GM23338 (cell line): ENCODE measurements at regions not wholly inside any gene's neighbourhood (a gene's known extent, or its start where the extent isn't known, plus 50 kb on each side); places are given as distances from the start of the nearest gene placed in this dataset.

ENCODE experiments used
- ATAC-seq: fragments of 200-7000 bp; cut with Tn5 transposase; 3 replicates; pipeline ENCODE4 v1.9.1; 2020
- DNase-seq: peaks from one replicate; pipeline ENCODE4 v3.0.0-alpha.2; 2015; ENCODE audit warnings: low spot score
- H2AFZ ChIP-seq: fragments of 200-600 bp; sonication (generic); 2 replicates; pipeline ENCODE4 v1.8.0; 2016; ENCODE audit warnings: antibody characterized with exemption, mild to moderate bottlenecking, moderate library complexity
- H3F3A ChIP-seq: fragments of 200-600 bp; sonication (generic); replicated peaks from 2 replicates; pipeline ENCODE4 v1.8.0; 2017; ENCODE audit warnings: antibody characterized with exemption, mixed run types, low read depth
- H3K27ac ChIP-seq: fragments of 200-600 bp; sonication (generic); 2 replicates; pipeline ENCODE4 v1.6.1; 2016; ENCODE audit warnings: low read depth
- H3K27me3 ChIP-seq: fragments of 200-600 bp; sonication (generic); 2 replicates; pipeline ENCODE4 v1.8.0; 2016; ENCODE audit warnings: mild to moderate bottlenecking, mixed run types, moderate library complexity; ENCODE audit not compliant: insufficient read depth
- H3K36me3 ChIP-seq: fragments of 200-600 bp; sonication (generic); 2 replicates; pipeline ENCODE4 v1.8.0; 2016; ENCODE audit warnings: mild to moderate bottlenecking; ENCODE audit not compliant: insufficient read depth
- H3K4me1 ChIP-seq: fragments of 200-600 bp; sonication (generic); 2 replicates; pipeline ENCODE4 v1.8.0; 2016; ENCODE audit warnings: mild to moderate bottlenecking, moderate library complexity; ENCODE audit not compliant: insufficient read depth
- H3K4me2 ChIP-seq: fragments of 200-600 bp; sonication (generic); 2 replicates; pipeline ENCODE4 v1.7.1; 2017; ENCODE audit warnings: mixed run types
- H3K4me3 ChIP-seq: fragments of 200-600 bp; sonication (generic); 2 replicates; pipeline ENCODE4 v1.6.1; 2016; ENCODE audit warnings: mixed run types
- H3K79me2 ChIP-seq: fragments of 200-600 bp; sonication (generic); replicated peaks from 2 replicates; pipeline ENCODE4 v1.8.0; 2017; ENCODE audit warnings: mild to moderate bottlenecking; ENCODE audit not compliant: insufficient read depth
- H3K9me2 ChIP-seq: fragments of 200-600 bp; sonication (generic); 2 replicates; pipeline ENCODE4 v1.8.0; 2017; ENCODE audit not compliant: insufficient read depth
- H4K20me1 ChIP-seq: fragments of 200-600 bp; sonication (generic); replicated peaks from 2 replicates; pipeline ENCODE4 v1.8.0; 2017; ENCODE audit warnings: mild to moderate bottlenecking; ENCODE audit not compliant: insufficient read depth
- H3K27ac Mint-ChIP-seq: 2 replicates; pipeline ENCODE4 v1.8.0; 2020; ENCODE audit warnings: inconsistent platforms, mild to moderate bottlenecking, moderate library complexity, mixed read lengths
- H3K27me3 Mint-ChIP-seq: 3 replicates; pipeline ENCODE4 v1.8.0; 2022; ENCODE audit warnings: low read depth, mild to moderate bottlenecking, moderate library complexity, mixed read lengths, inconsistent platforms; ENCODE audit not compliant: insufficient read depth, poor library complexity
- H3K36me3 Mint-ChIP-seq: 3 replicates; pipeline ENCODE4 v1.8.0; 2021; ENCODE audit warnings: low read depth, mild to moderate bottlenecking, inconsistent platforms, moderate library complexity, mixed read lengths
- H3K4me1 Mint-ChIP-seq: 3 replicates; pipeline ENCODE4 v1.8.0; 2020; ENCODE audit warnings: mild to moderate bottlenecking, inconsistent platforms, mixed read lengths
- H3K4me3 Mint-ChIP-seq: 3 replicates; pipeline ENCODE4 v1.8.0; 2021; ENCODE audit warnings: moderate library complexity, mild to moderate bottlenecking, inconsistent platforms, mixed read lengths
- H3K9me3 Mint-ChIP-seq: 3 replicates; pipeline ENCODE4 v1.8.0; 2020; ENCODE audit warnings: moderate library complexity, mild to moderate bottlenecking, inconsistent platforms, mixed read lengths
- CREB1 ChIP-seq: fragments of 250-450 bp; sonication (Bioruptor Pico); IDR thresholded peaks from 2 replicates; pipeline ENCODE4 v1.5.0; 2020; ENCODE audit warnings: low read depth, mild to moderate bottlenecking, moderate library complexity
- CTCF ChIP-seq, 2 experiments: fragments of 200-600 bp in 1 of 2; sonication (generic) in 1 of 2; conservative IDR thresholded peaks; 2 replicates each; pipeline versions ENCODE4 v1.5.1 to v1.6.1; 2016 to 2017; ENCODE audit warnings: antibody characterized with exemption in 2 of 2, low read depth in 2 of 2, mild to moderate bottlenecking in 2 of 2, moderate library complexity in 1 of 2
- ETS1 ChIP-seq: IDR thresholded peaks from 2 replicates; pipeline ENCODE4 v1.6.1; 2016; ENCODE audit warnings: antibody characterized with exemption
- EZH2 ChIP-seq: fragments of 200-600 bp; sonication (generic); IDR thresholded peaks from one replicate; pipeline ENCODE4 v1.8.0; 2017; ENCODE audit warnings: antibody characterized with exemption, mild to moderate bottlenecking, low read depth; ENCODE audit not compliant: unreplicated experiment
- EZH2phosphoT487 ChIP-seq: fragments of 200-600 bp; sonication (generic); IDR thresholded peaks from one replicate; pipeline ENCODE4 v1.8.1; 2018; ENCODE audit warnings: antibody characterized with exemption; ENCODE audit not compliant: unreplicated experiment
- JUNB ChIP-seq: IDR thresholded peaks from one replicate; pipeline ENCODE4 v1.6.1; 2016; ENCODE audit warnings: antibody characterized with exemption; ENCODE audit not compliant: unreplicated experiment
- POLR2AphosphoS5 ChIP-seq: IDR thresholded peaks from 2 replicates; pipeline ENCODE4 v1.6.1; 2016; ENCODE audit warnings: antibody characterized with exemption, low read depth
- STAT1 ChIP-seq: IDR thresholded peaks from one replicate; pipeline ENCODE4 v1.6.1; 2016; ENCODE audit warnings: antibody characterized with exemption; ENCODE audit not compliant: unreplicated experiment
- ZNF331 ChIP-seq: fragments of 250-450 bp; sonication (Bioruptor Pico); IDR thresholded peaks from 2 replicates; pipeline ENCODE4 v1.5.0; 2020; ENCODE audit warnings: low read depth, mild to moderate bottlenecking, moderate library complexity
- ZNF462 ChIP-seq: fragments of 250-450 bp; sonication (Bioruptor Pico); IDR thresholded peaks from 2 replicates; pipeline ENCODE4 v1.5.0; 2020; ENCODE audit warnings: mild to moderate bottlenecking, moderate library complexity

GRCh38 chr2:7665880-7666279, 748.7 kb downstream of the RNF144A start:
- Mint-ChIP-seq H3K4me1 (peaks cover 7% of the 10 kb centered on the region; the same call in 2 of the 3 replicates), H3K36me3 (peaks cover 8% of the 10 kb centered on the region), H3K27me3 (peaks cover 2% of the 10 kb centered on the region), H3K4me3 (no peak overlapping the region), H3K9me3 (peaks cover 3% of the 10 kb centered on the region; the same call in 2 of the 3 replicates), H3K27ac (no peak overlapping the region)
- TF ChIP-seq ETS1 (no peak), EZH2phosphoT487 (no peak), CREB1 (CRISPR knock-in tag) (no peak), EZH2 (no peak)
- Histone ChIP-seq H3K27me3 (no peaks in the 10 kb centered on the region), H3K36me3 (no peaks in the 10 kb centered on the region), H3K27ac (no peak overlapping the region), H3K79me2 (no peaks in the 10 kb centered on the region), H4K20me1 (no peaks in the 10 kb centered on the region), H3K4me2 (no peak overlapping the region), H3K4me1 (no peaks in the 10 kb centered on the region), H3K9me2 (peaks cover 18% of the 10 kb centered on the region), H3F3A (no peaks in the 10 kb centered on the region), H2AFZ (peak overlapping the region; percentile 67; the same call in 1 of the 2 replicates), H3K4me3 (no peak overlapping the region)
- ATAC-seq: no peak
- DNase-seq: no peak

GRCh38 chr2:7666596-7667259, 749.5 kb downstream of the RNF144A start:
- H3K4me1 ChIP-seq: no peaks in the 10 kb centered on the region
- peaks cover 2% of the 10 kb centered on the region for H3K27me3 Mint-ChIP-seq
- peaks cover 4% of the 10 kb centered on the region; the same call in 2 of the 3 replicates for H3K9me3 Mint-ChIP-seq
- no peak overlapping the region for H3K4me2 ChIP-seq
- H3K27ac Mint-ChIP-seq: no peak overlapping the region
- peaks cover 16% of the 10 kb centered on the region for H3K9me2 ChIP-seq
- DNase-seq: peak; percentile 20
- H3K79me2 ChIP-seq: no peaks in the 10 kb centered on the region
- H3F3A ChIP-seq: no peaks in the 10 kb centered on the region
- no peak overlapping the region for H3K27ac ChIP-seq
- H3K27me3 ChIP-seq: no peaks in the 10 kb centered on the region
- H4K20me1 ChIP-seq: no peaks in the 10 kb centered on the region
- no peak overlapping the region for H3K4me3 Mint-ChIP-seq
- H2AFZ ChIP-seq: peak overlapping the region; percentile 67; the same call in 1 of the 2 replicates
- no peak overlapping the region for H3K4me3 ChIP-seq
- peaks cover 15% of the 10 kb centered on the region for H3K4me1 Mint-ChIP-seq
- H3K36me3 Mint-ChIP-seq: peaks cover 4% of the 10 kb centered on the region; the same call in 1 of the 3 replicates
- no peak for ATAC-seq
- no peaks in the 10 kb centered on the region for H3K36me3 ChIP-seq
- TF ChIP-seq CREB1 (CRISPR knock-in tag): no peak
- TF ChIP-seq CTCF (conservative IDR thresholded peaks at IDR 0.05; ENCODE audit: low read depth in 2 of 2): no peak
- TF ChIP-seq EZH2phosphoT487: no peak
- no peak for TF ChIP-seq EZH2
- no peak for TF ChIP-seq STAT1
- no peak for TF ChIP-seq ZNF331 (CRISPR knock-in tag)
- TF ChIP-seq ETS1: no peak
- TF ChIP-seq ZNF462 (CRISPR knock-in tag): no peak
- TF ChIP-seq JUNB: no peak
- no peak for TF ChIP-seq POLR2AphosphoS5
